ENCODE measurements at regions not wholly inside any gene's neighbourhood (a gene's known extent, or its start where the extent isn't known, plus 50 kb on each side); places are given as distances from the start of the nearest gene placed in this dataset.

DNA sequence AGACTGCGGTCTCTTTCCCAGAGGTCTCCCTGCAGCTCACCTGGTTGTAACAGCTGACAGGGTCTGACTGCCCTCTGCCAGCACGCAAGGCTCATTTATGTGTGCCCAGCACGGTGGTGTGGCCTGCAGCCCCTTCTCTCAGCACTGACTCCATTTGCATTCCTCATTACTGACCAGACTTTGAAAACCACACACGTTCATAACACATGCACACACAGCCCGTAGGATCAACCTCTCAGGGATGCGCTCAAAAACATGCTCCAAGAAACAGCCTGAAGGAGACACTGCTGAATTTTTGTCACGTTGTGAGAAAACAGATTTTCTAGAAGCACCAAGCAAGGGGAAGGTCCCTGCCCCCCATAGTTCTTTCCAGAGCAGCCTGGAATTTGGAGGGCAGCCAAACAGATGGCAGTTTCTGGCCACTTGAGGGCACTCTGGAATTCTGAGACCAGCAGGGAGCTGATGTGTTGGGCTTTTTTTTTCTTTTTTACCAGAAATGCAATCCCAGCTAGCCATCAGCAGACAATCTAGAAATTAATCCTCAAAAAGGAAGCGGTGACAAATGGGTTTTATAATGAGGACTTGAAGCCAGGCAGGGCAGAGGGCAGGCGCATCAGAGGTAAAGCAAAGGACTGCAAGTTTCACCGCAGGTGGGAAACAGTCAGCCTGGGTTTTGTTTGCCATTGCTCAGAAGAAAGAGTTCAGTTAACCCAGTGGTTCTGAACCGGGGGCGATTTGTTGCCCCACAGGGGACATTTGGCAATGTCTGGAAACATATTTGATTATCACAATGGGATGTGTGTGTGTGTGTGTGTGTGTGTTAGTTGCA lies 170.5 kb upstream of the PROK2 start:
- Mint-ChIP-seq H3K4me3 (no peak overlapping the region), H3K36me3 (no peaks in the 10 kb centered on the region), H3K27ac (no peak overlapping the region), H3K27me3 (ENCODE audit: low read depth) (peaks cover 21% of the 10 kb centered on the region), H3K9me3 (no peaks in the 10 kb centered on the region), H3K4me1 (peaks cover 12% of the 10 kb centered on the region)
- DNase-seq (ENCODE audit: low spot score in 2 of 2, unreplicated experiment in 2 of 2), result peak; percentile 48 to 79
- TF ChIP-seq, protein P1, sequence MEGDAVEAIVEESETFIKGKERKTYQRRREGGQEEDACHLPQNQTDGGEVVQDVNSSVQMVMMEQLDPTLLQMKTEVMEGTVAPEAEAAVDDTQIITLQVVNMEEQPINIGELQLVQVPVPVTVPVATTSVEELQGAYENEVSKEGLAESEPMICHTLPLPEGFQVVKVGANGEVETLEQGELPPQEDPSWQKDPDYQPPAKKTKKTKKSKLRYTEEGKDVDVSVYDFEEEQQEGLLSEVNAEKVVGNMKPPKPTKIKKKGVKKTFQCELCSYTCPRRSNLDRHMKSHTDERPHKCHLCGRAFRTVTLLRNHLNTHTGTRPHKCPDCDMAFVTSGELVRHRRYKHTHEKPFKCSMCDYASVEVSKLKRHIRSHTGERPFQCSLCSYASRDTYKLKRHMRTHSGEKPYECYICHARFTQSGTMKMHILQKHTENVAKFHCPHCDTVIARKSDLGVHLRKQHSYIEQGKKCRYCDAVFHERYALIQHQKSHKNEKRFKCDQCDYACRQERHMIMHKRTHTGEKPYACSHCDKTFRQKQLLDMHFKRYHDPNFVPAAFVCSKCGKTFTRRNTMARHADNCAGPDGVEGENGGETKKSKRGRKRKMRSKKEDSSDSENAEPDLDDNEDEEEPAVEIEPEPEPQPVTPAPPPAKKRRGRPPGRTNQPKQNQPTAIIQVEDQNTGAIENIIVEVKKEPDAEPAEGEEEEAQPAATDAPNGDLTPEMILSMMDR (IDR thresholded peaks at IDR 0.05; ENCODE audit: unreplicated experiment), result peak; percentile 52

DNA sequence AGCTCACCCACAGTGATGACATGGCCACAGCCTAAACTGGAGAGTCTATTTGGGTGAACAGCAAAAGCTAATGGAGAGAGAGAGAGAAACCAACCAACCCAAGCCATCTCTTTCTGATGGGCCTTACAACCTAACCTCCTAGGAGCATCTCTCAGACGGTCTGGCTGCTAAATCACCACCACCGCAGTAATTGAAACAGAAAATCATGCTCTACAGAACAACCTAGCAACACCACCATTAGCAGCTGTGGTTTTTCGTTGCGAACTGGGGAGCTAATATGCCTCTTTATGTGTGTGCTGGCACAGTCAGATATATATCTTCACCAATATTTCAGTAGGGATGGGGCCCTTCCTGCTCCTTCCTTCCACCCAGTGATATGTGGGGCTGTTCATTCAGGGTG lies 166.9 kb upstream of the PROK2 start:
- H3K27ac Mint-ChIP-seq, result no peak overlapping the region
- DNase-seq (ENCODE audit: low spot score in 2 of 2, unreplicated experiment in 2 of 2), result no peak
- H3K4me3 Mint-ChIP-seq, result no peak overlapping the region
- H3K27me3 Mint-ChIP-seq (ENCODE audit: low read depth), result peaks cover 33% of the 10 kb centered on the region
- TF ChIP-seq, protein P1 (IDR thresholded peaks at IDR 0.05; ENCODE audit: unreplicated experiment), result no peak
- H3K36me3 Mint-ChIP-seq, result no peaks in the 10 kb centered on the region
- no peaks in the 10 kb centered on the region for H3K9me3 Mint-ChIP-seq
- H3K4me1 Mint-ChIP-seq, result peaks cover 12% of the 10 kb centered on the region

DNA sequence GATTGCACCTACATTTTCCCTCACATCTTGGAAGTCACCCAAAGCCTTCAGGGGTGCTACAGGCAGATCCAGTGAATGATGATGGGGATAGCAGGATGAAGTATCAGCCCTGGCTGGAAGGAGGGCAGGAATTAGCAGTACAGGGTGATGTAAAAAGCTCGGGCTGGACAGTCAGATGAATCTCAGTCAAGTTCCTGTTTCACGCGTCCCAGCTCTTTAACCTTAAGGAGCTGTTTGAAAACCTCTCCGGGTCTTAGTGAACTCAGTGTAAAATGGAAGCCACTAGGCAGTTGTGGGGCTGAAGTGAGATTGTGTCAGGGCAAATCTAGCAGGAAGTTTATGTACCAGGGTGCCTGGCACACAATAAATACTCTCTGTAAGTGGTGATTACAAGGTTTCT lies 166.4 kb upstream of the PROK2 start:
- peaks cover 12% of the 10 kb centered on the region for H3K4me1 Mint-ChIP-seq
- TF ChIP-seq, protein P1 (IDR thresholded peaks at IDR 0.05; ENCODE audit: unreplicated experiment), result no peak
- no peaks in the 10 kb centered on the region for H3K9me3 Mint-ChIP-seq
- H3K36me3 Mint-ChIP-seq, result no peaks in the 10 kb centered on the region
- DNase-seq (ENCODE audit: low spot score in 2 of 2, unreplicated experiment in 2 of 2), result no peak
- no peak overlapping the region for H3K4me3 Mint-ChIP-seq
- H3K27me3 Mint-ChIP-seq (ENCODE audit: low read depth), result peaks cover 35% of the 10 kb centered on the region
- no peak overlapping the region for H3K27ac Mint-ChIP-seq

DNA sequence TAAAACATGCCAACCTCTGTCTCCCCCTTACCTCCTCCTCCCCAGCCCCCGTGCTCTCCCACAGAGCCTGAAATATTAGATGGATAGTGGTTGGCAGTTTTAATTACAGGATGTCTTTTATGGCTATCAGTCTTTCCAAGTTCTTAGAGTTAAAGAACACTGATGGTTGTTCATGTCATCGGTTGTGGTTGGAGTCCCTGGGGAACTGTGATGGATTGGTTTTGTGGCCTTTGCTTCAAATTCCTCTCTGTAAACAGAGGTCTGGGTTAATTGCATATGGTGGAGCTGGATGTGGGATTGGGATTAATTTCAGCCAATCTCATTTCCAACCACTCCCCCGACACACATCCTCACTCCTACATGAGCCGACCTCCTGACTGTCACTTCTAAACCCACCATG lies 164.5 kb upstream of the PROK2 start:
- Mint-ChIP-seq H3K4me3 (no peak overlapping the region), H3K9me3 (no peaks in the 10 kb centered on the region), H3K36me3 (no peaks in the 10 kb centered on the region), H3K27ac (no peak overlapping the region), H3K27me3 (ENCODE audit: low read depth) (peaks cover 49% of the 10 kb centered on the region), H3K4me1 (no peaks in the 10 kb centered on the region)
- TF ChIP-seq, protein P1 (IDR thresholded peaks at IDR 0.05; ENCODE audit: unreplicated experiment), result no peak
- no peak for DNase-seq (ENCODE audit: low spot score in 2 of 2, unreplicated experiment in 2 of 2)

DNA sequence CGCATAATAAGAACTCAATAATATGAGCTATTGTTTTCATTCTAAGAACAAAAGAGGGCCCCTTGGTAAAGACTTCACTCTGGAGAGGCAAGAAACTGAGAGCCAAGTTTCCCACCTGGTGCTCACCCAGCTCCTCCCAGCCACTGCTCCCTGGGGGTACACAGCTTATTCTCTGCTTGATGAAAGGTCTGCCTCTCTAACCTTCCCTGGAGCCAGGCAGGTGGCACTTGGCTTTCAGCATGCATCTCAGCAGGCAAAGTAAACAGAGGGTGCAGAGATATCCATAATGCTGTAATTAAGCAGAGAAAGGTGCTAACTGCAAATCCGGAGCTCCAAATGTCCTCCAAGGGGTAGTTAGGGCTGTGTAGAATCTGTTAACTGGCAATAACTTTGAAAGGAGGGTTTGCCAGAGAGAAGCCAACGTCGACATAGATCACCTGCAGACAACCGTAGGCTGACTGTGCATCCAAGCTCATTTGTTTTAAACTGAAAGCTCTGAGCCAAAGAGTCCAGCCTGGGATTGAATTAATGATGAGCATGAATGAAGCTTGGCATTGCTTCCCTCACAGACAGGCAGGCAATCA lies 159.6 kb upstream of the PROK2 start:
- Mint-ChIP-seq H3K27ac (no peak overlapping the region), H3K4me3 (no peak overlapping the region), H3K27me3 (ENCODE audit: low read depth) (peaks cover 53% of the 10 kb centered on the region), H3K4me1 (no peaks in the 10 kb centered on the region), H3K36me3 (no peaks in the 10 kb centered on the region), H3K9me3 (no peaks in the 10 kb centered on the region)
- DNase-seq (ENCODE audit: low spot score in 2 of 2, unreplicated experiment in 2 of 2), result no peak
- TF ChIP-seq, protein P1 (IDR thresholded peaks at IDR 0.05; ENCODE audit: unreplicated experiment), result no peak
